ENCODE measurements at regions not wholly inside any gene's neighbourhood (a gene's known extent, or its start where the extent isn't known, plus 50 kb on each side); places are given as distances from the start of the nearest gene placed in this dataset.
"Not testable (repeated sequence)": the region's sequence is repeated elsewhere in the genome, so short reads cannot be mapped to it uniquely, and the experiment has no call there.

- H3K27me3 ChIP-seq (ENCODE audit: insufficient read depth, low read length) = no peaks in the 10 kb centered on the region
- H2AFZ ChIP-seq (ENCODE audit: low read depth, low read length, poor library complexity, severe bottlenecking) = no peak overlapping the region
- H3K9ac ChIP-seq (ENCODE audit: low read length) = no peak overlapping the region
- intact Hi-C loops (cut with micrococcal nuclease) = no loop called here
- peaks cover 4 to 15% of the 10 kb centered on the region in 2 experiments; a peak in 2 of 4 replicates for H3K9me3 ChIP-seq (ENCODE audit: control insufficient read depth in 1 of 2, insufficient read depth in 1 of 2, low read depth in 1 of 2, low read length in 2 of 2)
- POLR2A ChIA-PET = no interaction called here
- H3K79me2 ChIP-seq (ENCODE audit: insufficient read depth, low read length) = no peaks in the 10 kb centered on the region
- no TSS peak for BruUV-seq (replicated peaks)
- H3K4me2 ChIP-seq (ENCODE audit: low read length) = no peak overlapping the region
- no peak for ATAC-seq
- H4K20me1 ChIP-seq (ENCODE audit: insufficient read depth) = no peaks in the 10 kb centered on the region
- H3K27ac ChIP-seq (ENCODE audit: low read depth, low read length) = no peak overlapping the region
- DNase-seq (ENCODE audit: low read depth, low spot score) = no peak
- no peaks in the 10 kb centered on the region for H3K9me2 ChIP-seq (ENCODE audit: insufficient read depth)
- CTCF ChIA-PET = no interaction called here
- no peaks in the 10 kb centered on the region for H3K36me3 ChIP-seq (ENCODE audit: control insufficient read depth in 1 of 2, insufficient read depth in 2 of 2, low read length in 2 of 2)
- RAD21 ChIA-PET (ENCODE audit: low non-redundant PET in 1 of 2, low total read pairs in 2 of 2, uncharacterized antibody in 2 of 2, unreplicated experiment in 2 of 2) = no interaction called here
- H3K4me1 ChIP-seq (ENCODE audit: control insufficient read depth in 1 of 2, insufficient read depth in 2 of 2, low read length in 2 of 2) = no peaks in the 10 kb centered on the region
- TF ChIP-seq JUND (IDR thresholded peaks at IDR 0.05) = no peak
- TF ChIP-seq CBX3 (IDR thresholded peaks at IDR 0.05; ENCODE audit: low read depth) = no peak
- no peak for TF ChIP-seq YY1 (IDR thresholded peaks at IDR 0.05; ENCODE audit: extremely low read depth, insufficient replicate concordance, low read depth, low read length)
- no peak for TF ChIP-seq SP1 (IDR thresholded peaks at IDR 0.05; ENCODE audit: low read depth)
- TF ChIP-seq FOSL1 (IDR thresholded peaks at IDR 0.05; ENCODE audit: low read depth) = no peak
- TF ChIP-seq POLR2AphosphoS5 (IDR thresholded peaks at IDR 0.05; ENCODE audit: low read depth, low read length) = no peak
- TF ChIP-seq, protein P1, sequence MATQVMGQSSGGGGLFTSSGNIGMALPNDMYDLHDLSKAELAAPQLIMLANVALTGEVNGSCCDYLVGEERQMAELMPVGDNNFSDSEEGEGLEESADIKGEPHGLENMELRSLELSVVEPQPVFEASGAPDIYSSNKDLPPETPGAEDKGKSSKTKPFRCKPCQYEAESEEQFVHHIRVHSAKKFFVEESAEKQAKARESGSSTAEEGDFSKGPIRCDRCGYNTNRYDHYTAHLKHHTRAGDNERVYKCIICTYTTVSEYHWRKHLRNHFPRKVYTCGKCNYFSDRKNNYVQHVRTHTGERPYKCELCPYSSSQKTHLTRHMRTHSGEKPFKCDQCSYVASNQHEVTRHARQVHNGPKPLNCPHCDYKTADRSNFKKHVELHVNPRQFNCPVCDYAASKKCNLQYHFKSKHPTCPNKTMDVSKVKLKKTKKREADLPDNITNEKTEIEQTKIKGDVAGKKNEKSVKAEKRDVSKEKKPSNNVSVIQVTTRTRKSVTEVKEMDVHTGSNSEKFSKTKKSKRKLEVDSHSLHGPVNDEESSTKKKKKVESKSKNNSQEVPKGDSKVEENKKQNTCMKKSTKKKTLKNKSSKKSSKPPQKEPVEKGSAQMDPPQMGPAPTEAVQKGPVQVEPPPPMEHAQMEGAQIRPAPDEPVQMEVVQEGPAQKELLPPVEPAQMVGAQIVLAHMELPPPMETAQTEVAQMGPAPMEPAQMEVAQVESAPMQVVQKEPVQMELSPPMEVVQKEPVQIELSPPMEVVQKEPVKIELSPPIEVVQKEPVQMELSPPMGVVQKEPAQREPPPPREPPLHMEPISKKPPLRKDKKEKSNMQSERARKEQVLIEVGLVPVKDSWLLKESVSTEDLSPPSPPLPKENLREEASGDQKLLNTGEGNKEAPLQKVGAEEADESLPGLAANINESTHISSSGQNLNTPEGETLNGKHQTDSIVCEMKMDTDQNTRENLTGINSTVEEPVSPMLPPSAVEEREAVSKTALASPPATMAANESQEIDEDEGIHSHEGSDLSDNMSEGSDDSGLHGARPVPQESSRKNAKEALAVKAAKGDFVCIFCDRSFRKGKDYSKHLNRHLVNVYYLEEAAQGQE (IDR thresholded peaks at IDR 0.05; ENCODE audit: low read depth) = no peak
- no peak for TF ChIP-seq ZBTB33 (IDR thresholded peaks at IDR 0.05; ENCODE audit: extremely low read depth, insufficient replicate concordance, low read length)
- TF ChIP-seq, protein P2, sequence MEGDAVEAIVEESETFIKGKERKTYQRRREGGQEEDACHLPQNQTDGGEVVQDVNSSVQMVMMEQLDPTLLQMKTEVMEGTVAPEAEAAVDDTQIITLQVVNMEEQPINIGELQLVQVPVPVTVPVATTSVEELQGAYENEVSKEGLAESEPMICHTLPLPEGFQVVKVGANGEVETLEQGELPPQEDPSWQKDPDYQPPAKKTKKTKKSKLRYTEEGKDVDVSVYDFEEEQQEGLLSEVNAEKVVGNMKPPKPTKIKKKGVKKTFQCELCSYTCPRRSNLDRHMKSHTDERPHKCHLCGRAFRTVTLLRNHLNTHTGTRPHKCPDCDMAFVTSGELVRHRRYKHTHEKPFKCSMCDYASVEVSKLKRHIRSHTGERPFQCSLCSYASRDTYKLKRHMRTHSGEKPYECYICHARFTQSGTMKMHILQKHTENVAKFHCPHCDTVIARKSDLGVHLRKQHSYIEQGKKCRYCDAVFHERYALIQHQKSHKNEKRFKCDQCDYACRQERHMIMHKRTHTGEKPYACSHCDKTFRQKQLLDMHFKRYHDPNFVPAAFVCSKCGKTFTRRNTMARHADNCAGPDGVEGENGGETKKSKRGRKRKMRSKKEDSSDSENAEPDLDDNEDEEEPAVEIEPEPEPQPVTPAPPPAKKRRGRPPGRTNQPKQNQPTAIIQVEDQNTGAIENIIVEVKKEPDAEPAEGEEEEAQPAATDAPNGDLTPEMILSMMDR (IDR thresholded peaks at IDR 0.05 in 2 of 3, conservative IDR thresholded peaks at IDR 0.05 in 1 of 3; ENCODE audit: borderline replicate concordance in 1 of 3, insufficient read depth in 1 of 3, low read depth in 2 of 3, low read length in 2 of 3) = no peak
- no peak for TF ChIP-seq CEBPB (IDR thresholded peaks at IDR 0.05; ENCODE audit: low read depth)
- no peak overlapping the region for H3K4me3 ChIP-seq (replicated peaks in 1 of 2; ENCODE audit: low read depth in 1 of 2, low read length in 2 of 2)
Observed at GRCh38 chr18:67451960-67452359, 64.6 kb downstream of the DSEL start.

DNA sequence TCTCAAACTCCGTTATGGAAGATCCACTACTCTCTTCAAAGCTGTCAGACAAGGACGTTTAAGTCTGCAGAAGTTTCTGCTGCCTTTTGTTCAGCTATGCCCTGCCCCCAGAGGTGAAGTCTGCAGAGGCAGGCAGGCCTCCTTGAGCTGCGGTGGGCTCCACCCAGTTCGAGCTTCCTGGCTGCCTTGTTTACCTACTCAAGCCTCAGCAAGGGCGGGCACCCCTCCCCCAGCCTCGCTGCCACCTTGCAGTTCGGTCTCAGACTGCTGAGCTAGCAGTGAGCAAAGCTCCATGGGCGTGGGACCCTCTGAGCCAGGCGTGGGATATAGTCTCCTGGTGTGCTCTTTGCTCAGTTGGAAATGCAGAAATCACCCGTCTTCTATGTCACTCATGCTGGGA, 65.4 kb downstream of the DSEL start:
- CTCF ChIA-PET; intact Hi-C loops (cut with micrococcal nuclease); RAD21 ChIA-PET (ENCODE audit: low non-redundant PET in 1 of 2, low total read pairs in 2 of 2, uncharacterized antibody in 2 of 2, unreplicated experiment in 2 of 2): not testable (repeated sequence)

More for the DNA sequence above, 65.4 kb downstream of the DSEL start:
- H3K9ac ChIP-seq (ENCODE audit: low read length); POLR2A ChIA-PET; H3K9me3 ChIP-seq (ENCODE audit: control insufficient read depth in 1 of 2, insufficient read depth in 1 of 2, low read depth in 1 of 2, low read length in 2 of 2); H3K4me3 ChIP-seq (replicated peaks in 1 of 2; ENCODE audit: low read depth in 1 of 2, low read length in 2 of 2); H3K9me2 ChIP-seq (ENCODE audit: insufficient read depth); H3K4me1 ChIP-seq (ENCODE audit: control insufficient read depth in 1 of 2, insufficient read depth in 2 of 2, low read length in 2 of 2); H3K4me2 ChIP-seq (ENCODE audit: low read length); H2AFZ ChIP-seq (ENCODE audit: low read depth, low read length, poor library complexity, severe bottlenecking); H3K27me3 ChIP-seq (ENCODE audit: insufficient read depth, low read length); ATAC-seq; H4K20me1 ChIP-seq (ENCODE audit: insufficient read depth); H3K79me2 ChIP-seq (ENCODE audit: insufficient read depth, low read length); H3K36me3 ChIP-seq (ENCODE audit: control insufficient read depth in 1 of 2, insufficient read depth in 2 of 2, low read length in 2 of 2); DNase-seq (ENCODE audit: low read depth, low spot score); BruUV-seq (replicated peaks); H3K27ac ChIP-seq (ENCODE audit: low read depth, low read length): not testable (repeated sequence)

Measured in HCT116 (cell line).